AG10803 (cell line): ENCODE measurements at regions not wholly inside any gene's neighbourhood (a gene's known extent, or its start where the extent isn't known, plus 50 kb on each side); places are given as distances from the start of the nearest gene placed in this dataset.
"Not testable (repeated sequence)": the region's sequence is repeated elsewhere in the genome, so short reads cannot be mapped to it uniquely, and the experiment has no call there.

Experiments
- DNase-seq: peaks from one replicate; pipeline ENCODE4 v3.0.0; 2010; ENCODE audit warnings: low read depth
- H3K4me3 ChIP-seq: 2 replicates; pipeline ENCODE4 v1.5.1; 2011; ENCODE audit warnings: mild to moderate bottlenecking, low read length, control low read depth
- TF ChIP-seq, protein P1 (sequence below): conservative IDR thresholded peaks from 2 replicates; pipeline ENCODE4 v1.5.1; 2011; ENCODE audit warnings: mild to moderate bottlenecking, low read length, control low read depth, inconsistent platforms

DNA sequence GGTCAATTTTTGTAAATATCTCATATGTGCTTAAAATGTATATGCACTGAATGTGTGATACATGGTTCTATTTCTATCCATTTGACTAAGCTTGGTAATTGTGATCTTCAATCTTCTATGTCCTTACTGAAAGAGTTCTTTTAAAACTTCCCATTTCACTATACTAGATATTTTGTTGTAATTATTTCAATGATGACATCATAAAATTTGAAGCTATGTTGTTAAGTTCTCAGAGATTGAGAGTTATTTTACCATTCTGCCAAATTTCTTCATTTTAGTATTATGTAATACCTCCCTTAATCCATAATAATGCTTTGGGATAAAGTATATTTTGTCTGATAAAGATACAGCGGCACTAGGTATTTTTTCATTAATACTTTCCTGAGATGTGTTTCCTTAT lies 1307.3 kb downstream of the RPA4 start:
- no peak overlapping the region for H3K4me3 ChIP-seq
- TF ChIP-seq, protein P1, sequence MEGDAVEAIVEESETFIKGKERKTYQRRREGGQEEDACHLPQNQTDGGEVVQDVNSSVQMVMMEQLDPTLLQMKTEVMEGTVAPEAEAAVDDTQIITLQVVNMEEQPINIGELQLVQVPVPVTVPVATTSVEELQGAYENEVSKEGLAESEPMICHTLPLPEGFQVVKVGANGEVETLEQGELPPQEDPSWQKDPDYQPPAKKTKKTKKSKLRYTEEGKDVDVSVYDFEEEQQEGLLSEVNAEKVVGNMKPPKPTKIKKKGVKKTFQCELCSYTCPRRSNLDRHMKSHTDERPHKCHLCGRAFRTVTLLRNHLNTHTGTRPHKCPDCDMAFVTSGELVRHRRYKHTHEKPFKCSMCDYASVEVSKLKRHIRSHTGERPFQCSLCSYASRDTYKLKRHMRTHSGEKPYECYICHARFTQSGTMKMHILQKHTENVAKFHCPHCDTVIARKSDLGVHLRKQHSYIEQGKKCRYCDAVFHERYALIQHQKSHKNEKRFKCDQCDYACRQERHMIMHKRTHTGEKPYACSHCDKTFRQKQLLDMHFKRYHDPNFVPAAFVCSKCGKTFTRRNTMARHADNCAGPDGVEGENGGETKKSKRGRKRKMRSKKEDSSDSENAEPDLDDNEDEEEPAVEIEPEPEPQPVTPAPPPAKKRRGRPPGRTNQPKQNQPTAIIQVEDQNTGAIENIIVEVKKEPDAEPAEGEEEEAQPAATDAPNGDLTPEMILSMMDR, result no peak
- DNase-seq, result no peak

DNA sequence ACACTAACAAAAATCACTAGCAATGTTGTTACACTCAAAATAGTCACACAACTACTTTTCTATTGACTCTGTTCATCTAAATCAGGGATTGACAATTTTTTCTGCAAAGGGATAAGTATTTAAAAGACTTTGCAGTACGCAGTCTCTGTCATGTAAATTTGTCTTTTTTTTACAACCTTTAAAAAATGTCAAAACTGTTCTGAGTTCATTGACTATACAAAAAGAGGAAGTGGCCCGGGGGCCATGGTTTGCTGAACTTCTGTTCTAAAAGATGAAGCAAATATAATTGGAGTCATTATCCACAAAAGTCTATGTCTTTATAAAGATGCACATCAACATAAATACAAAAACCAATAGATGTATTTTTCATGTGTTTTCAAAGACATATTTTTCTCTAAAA lies 1310.3 kb downstream of the RPA4 start:
- no peak overlapping the region for H3K4me3 ChIP-seq
- no peak for DNase-seq
- TF ChIP-seq, protein P1, result no peak

DNA sequence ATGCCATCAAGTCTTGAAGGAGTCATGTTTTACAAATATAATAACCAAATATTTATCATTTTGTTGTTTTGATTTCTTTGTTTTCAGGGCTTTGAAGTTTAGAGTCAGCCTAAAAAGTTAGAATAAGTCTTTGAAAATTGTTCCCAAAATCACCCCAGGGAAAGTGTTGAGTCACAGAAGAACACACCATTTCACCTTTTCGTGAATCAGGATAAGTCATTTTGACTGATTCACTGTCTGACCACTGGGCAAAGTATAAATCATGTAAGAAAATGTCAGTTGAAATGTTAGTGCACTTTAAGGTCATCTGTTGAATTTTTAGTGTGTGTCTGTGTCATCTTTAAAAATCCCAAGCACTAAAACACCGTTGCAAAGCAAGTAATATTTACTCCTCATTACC lies 1320.1 kb downstream of the RPA4 start:
- H3K4me3 ChIP-seq, result no peak overlapping the region
- DNase-seq, result no peak
- TF ChIP-seq, protein P1, result no peak

DNA sequence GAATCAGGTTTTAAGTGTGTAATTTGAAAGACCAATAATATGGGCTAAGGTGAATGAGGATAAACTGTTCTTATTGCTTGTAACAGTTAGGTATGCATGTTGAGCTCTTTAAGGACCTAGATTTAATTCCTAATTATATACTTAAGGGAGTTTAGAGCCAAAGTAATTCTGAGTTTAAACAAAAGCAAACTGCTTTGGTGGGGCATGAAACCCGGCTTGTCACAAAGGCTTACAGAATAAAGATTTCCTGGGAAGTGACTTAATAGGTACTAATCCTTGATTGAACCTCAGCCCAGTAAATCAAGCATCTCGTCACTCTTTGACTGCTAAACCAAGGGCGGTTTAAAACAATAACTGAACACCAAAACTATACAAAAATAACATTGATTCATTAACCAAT lies 1324.2 kb downstream of the RPA4 start:
- TF ChIP-seq, protein P1, result no peak
- DNase-seq, result no peak
- no peak overlapping the region for H3K4me3 ChIP-seq

DNA sequence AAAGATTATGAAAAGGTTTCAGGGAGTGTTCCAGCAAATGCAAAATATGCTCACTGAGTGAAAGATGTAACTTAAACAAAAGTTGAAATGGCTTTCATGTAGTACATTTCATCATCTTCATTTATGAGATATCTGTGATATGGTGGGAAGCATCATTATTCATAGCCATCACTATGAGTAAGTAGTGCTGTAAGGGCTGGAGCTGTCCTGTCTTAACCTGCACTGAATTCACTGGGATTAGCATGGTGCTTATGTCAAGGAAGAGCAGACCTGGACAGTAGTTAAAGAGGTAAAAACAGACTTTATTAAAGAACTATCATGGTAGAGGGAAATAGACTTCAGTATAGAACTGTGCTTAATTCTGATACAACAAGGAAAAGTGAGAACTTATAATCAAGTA lies 1347.3 kb downstream of the RPA4 start:
- DNase-seq, result no peak
- H3K4me3 ChIP-seq, result no peak overlapping the region
- TF ChIP-seq, protein P1, result no peak

DNA sequence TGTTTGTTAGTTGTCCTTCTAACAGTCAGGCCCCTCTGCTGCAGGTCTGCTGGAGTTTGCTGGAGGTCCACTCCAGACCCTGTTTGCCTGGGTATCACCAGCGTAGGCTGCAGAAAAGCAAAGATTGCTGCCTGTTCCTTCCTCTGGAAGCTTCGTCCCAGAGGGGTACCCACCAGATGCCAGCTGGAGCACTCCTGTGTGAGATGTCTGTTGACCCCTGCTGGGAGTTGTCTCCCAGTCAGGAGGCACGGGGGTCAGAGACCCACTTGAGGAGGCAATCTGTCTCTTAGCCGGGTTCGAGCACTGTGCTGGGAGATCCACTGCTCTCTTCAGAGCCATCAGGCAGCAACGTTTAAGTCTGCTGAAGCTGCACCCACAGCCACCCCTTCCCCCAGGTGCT lies 1356.4 kb downstream of the RPA4 start:
- DNase-seq, result not testable (repeated sequence)

DNA sequence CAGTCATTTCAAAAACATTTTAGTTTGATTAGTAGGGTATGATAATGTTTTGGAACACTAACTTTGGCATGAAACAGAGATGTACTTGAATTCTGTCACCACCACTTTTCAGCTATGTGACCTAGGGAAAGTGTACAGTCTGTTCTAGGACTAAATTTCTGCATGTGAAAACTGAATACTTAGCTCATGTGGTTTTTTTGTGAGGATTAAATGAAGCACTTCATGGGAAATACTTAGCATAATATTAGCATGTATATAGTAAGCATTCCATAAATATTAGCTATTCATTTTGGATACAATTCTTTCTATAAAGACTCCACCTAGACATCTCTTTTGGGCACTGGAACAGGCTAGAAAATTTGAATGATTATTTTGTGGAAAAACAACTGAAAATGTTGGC lies 1379.4 kb downstream of the RPA4 start:
- H3K4me3 ChIP-seq, result no peak overlapping the region
- TF ChIP-seq, protein P1, result no peak
- no peak for DNase-seq

More for the DNA sequence above, 1356.4 kb downstream of the RPA4 start:
- H3K4me3 ChIP-seq, result not testable (repeated sequence)

DNA sequence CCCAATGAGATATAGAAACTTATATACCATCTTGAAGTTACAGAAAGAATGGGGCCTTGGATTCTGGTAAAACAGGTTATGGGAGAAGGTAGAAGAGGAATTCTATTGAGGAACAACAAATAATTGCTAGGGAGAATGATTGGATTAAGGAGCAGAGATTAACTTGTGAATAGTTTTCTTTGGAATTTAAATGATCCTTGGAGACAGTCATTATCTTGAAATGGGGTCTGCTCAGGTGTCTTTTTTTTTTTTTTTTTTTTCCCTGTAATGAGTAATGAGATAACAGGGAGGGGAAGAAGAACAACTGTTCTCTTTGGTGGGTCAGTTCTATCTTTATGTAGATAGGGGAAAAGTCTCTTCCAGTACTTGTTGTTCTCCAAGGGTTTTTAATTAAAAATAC lies 1406.0 kb downstream of the RPA4 start:
- no peak for DNase-seq
- no peak overlapping the region for H3K4me3 ChIP-seq
- TF ChIP-seq, protein P1, result no peak
